Hematopoietic multipotent progenitor cell treated with erythropoietin and hydrocortisone succinate and interleukin-3 and kit ligand, for 17 days (in vitro differentiated cells): ENCODE measurements at regions not wholly inside any gene's neighbourhood (a gene's known extent, or its start where the extent isn't known, plus 50 kb on each side); places are given as distances from the start of the nearest gene placed in this dataset.
"Not testable (repeated sequence)": the region's sequence is repeated elsewhere in the genome, so short reads cannot be mapped to it uniquely, and the experiment has no call there.

Experiments
- DNase-seq: peaks from one replicate; pipeline ENCODE4 v3.0.0-alpha.2; 2015; ENCODE audit warnings: low spot score

GRCh38 chrX:89033723-89034122 is 286.7 kb downstream of the CPXCR1 start:
- no peak for DNase-seq

- no peak for DNase-seq
Observed at GRCh38 chrX:89034679-89035078, 287.7 kb downstream of the CPXCR1 start.

GRCh38 chrX:89053223-89053622 is 306.2 kb downstream of the CPXCR1 start:
- DNase-seq: no peak

- not testable (repeated sequence) for DNase-seq
Observed at GRCh38 chrX:89099587-89099986, 352.6 kb downstream of the CPXCR1 start.

GRCh38 chrX:89124985-89125384 is 378.0 kb downstream of the CPXCR1 start:
- no peak for DNase-seq
